Upper lobe of right lung (tissue), 1 donor: ENCODE measurements at regions not wholly inside any gene's neighbourhood (a gene's known extent, or its start where the extent isn't known, plus 50 kb on each side); places are given as distances from the start of the nearest gene placed in this dataset.

Experiments used
- ATAC-seq: fragments of 200-7000 bp; cut with Tn5 transposase; one replicate; pipeline ENCODE4 v1.9.1; 2020; ENCODE audit warnings: mild to moderate bottlenecking, moderate library complexity
- DNase-seq: peaks from one replicate; pipeline ENCODE4 v3.0.0-alpha.2; 2020
- H3K27ac ChIP-seq: fragments of 200-600 bp; one replicate; pipeline ENCODE4 v1.8.0; 2022
- H3K27me3 ChIP-seq: fragments of 200-600 bp; one replicate; pipeline ENCODE4 v1.8.0; 2022; ENCODE audit warnings: mild to moderate bottlenecking
- H3K36me3 ChIP-seq: fragments of 200-600 bp; one replicate; pipeline ENCODE4 v1.8.0; 2022
- H3K4me1 ChIP-seq: fragments of 200-600 bp; one replicate; pipeline ENCODE4 v1.8.0; 2022
- H3K4me3 ChIP-seq: fragments of 200-600 bp; one replicate; pipeline ENCODE4 v1.8.0; 2022; ENCODE audit warnings: mild to moderate bottlenecking
- H3K9me3 ChIP-seq: fragments of 200-600 bp; one replicate; pipeline ENCODE4 v1.8.0; 2022
- CTCF ChIP-seq: fragments of 200-600 bp; IDR thresholded peaks from one replicate; pipeline ENCODE4 v1.8.0; 2022; ENCODE audit warnings: antibody characterized with exemption
- intact Hi-C: fragments of 100-400 bp; cut with DNase I; formaldehyde crosslinking; loops from one replicate; pipeline ENCODE4 v1.11.0; 2022
- donor health status: DM: no; HTN: yes; CAD: no; lungs with severe emphysema.

GRCh38 chr6:25167961-25168360 lies 111.2 kb upstream of the CARMIL1 start:
- intact Hi-C loops, result no loop called here
- TF ChIP-seq CTCF, result no peak
- no peak overlapping the region for H3K27ac ChIP-seq
- no peaks in the 10 kb centered on the region for H3K27me3 ChIP-seq
- peaks cover 16% of the 10 kb centered on the region for H3K4me1 ChIP-seq
- H3K36me3 ChIP-seq, result no peaks in the 10 kb centered on the region
- H3K4me3 ChIP-seq, result no peak overlapping the region
- no peak for ATAC-seq
- no peak for DNase-seq
- H3K9me3 ChIP-seq, result no peaks in the 10 kb centered on the region

GRCh38 chr6:25168637-25169036 lies 110.5 kb upstream of the CARMIL1 start:
- intact Hi-C loops, result no loop called here

GRCh38 chr6:25169553-25169952 lies 109.6 kb upstream of the CARMIL1 start:
- no peaks in the 10 kb centered on the region for H3K36me3 ChIP-seq
- DNase-seq (no peak), ATAC-seq (no peak)
- no peak overlapping the region for H3K4me3 ChIP-seq
- no peak overlapping the region for H3K27ac ChIP-seq
- intact Hi-C loops, result no loop called here
- H3K9me3 ChIP-seq, result no peaks in the 10 kb centered on the region
- peaks cover 29% of the 10 kb centered on the region for H3K4me1 ChIP-seq
- no peaks in the 10 kb centered on the region for H3K27me3 ChIP-seq
- TF ChIP-seq CTCF, result no peak

More at GRCh38 chr6:25168637-25169036, 110.5 kb upstream of the CARMIL1 start:
- H3K4me1 ChIP-seq, result peaks cover 23% of the 10 kb centered on the region
- DNase-seq, result no peak
- no peak overlapping the region for H3K4me3 ChIP-seq
- no peaks in the 10 kb centered on the region for H3K36me3 ChIP-seq
- no peak for TF ChIP-seq CTCF
- H3K9me3 ChIP-seq, result no peaks in the 10 kb centered on the region
- no peak overlapping the region for H3K27ac ChIP-seq
- H3K27me3 ChIP-seq, result no peaks in the 10 kb centered on the region
- ATAC-seq, result no peak

- TF ChIP-seq CTCF, result no peak
- H3K27me3 ChIP-seq, result no peaks in the 10 kb centered on the region
- intact Hi-C loops, result no loop called here
- ATAC-seq (no peak), DNase-seq (no peak)
- peaks cover 29% of the 10 kb centered on the region for H3K4me1 ChIP-seq
- no peak overlapping the region for H3K4me3 ChIP-seq
- no peak overlapping the region for H3K27ac ChIP-seq
- no peaks in the 10 kb centered on the region for H3K9me3 ChIP-seq
- H3K36me3 ChIP-seq, result no peaks in the 10 kb centered on the region
Measured at GRCh38 chr6:25169961-25170360, 109.2 kb upstream of the CARMIL1 start.

- H3K4me1 ChIP-seq, result peaks cover 36% of the 10 kb centered on the region
- no peaks in the 10 kb centered on the region for H3K36me3 ChIP-seq
- no peak overlapping the region for H3K4me3 ChIP-seq
- no peak for TF ChIP-seq CTCF
- H3K27ac ChIP-seq, result no peak overlapping the region
- no peaks in the 10 kb centered on the region for H3K27me3 ChIP-seq
- no peak for DNase-seq
- ATAC-seq, result no peak
- H3K9me3 ChIP-seq, result no peaks in the 10 kb centered on the region
- intact Hi-C loops, result no loop called here
Measured at GRCh38 chr6:25170640-25171039, 108.5 kb upstream of the CARMIL1 start.

- TF ChIP-seq CTCF, result no peak
- DNase-seq (no peak), ATAC-seq (no peak)
- Histone ChIP-seq H3K27ac (no peak overlapping the region), H3K4me1 (peaks cover 38% of the 10 kb centered on the region), H3K4me3 (no peak overlapping the region), H3K27me3 (no peaks in the 10 kb centered on the region), H3K36me3 (no peaks in the 10 kb centered on the region), H3K9me3 (no peaks in the 10 kb centered on the region)
- intact Hi-C loops, result no loop called here
Measured at GRCh38 chr6:25171301-25171700, 107.9 kb upstream of the CARMIL1 start.
